GM12878 (cell line): ENCODE measurements at regions not wholly inside any gene's neighbourhood (a gene's known extent, or its start where the extent isn't known, plus 50 kb on each side); places are given as distances from the start of the nearest gene placed in this dataset.

Experiments
- ATAC-seq: fragments of 200-7000 bp; cut with Tn5 transposase; 3 replicates; pipeline ENCODE4 v1.9.1; 2020; ENCODE audit warnings: mild to moderate bottlenecking, moderate library complexity
- BruUV-seq: library from RNA; stranded (reverse); fragments of 400-500 nt; replicated peaks from 2 replicates; lab custom pipeline; 2021; lab: Mats Ljungman, UMichigan
- CTCF ChIA-PET: fragments of 300-600 bp; sonication (Branson Sonifier 250); formaldehyde crosslinking; extraction: SDS; loops from one replicate; lab custom pipeline; 2021; ENCODE audit warnings: inconsistent platforms; lab: Yijun Ruan, JAX
- POLR2A ChIA-PET: fragments of 350-600 bp; formaldehyde crosslinking; extraction: SDS; loops from one replicate; lab custom pipeline; 2021; ENCODE audit warnings: inconsistent platforms; lab: Charles Lee
- RAD21 ChIA-PET: fragments of 300-600 bp; sonication (Branson Sonifier 250); formaldehyde crosslinking; loops from one replicate; lab custom pipeline; 2023; ENCODE audit warnings: antibody characterized with exemption; ENCODE audit not compliant: unreplicated experiment; lab: Charles Lee
- SMC1A ChIA-PET: fragments of 300-600 bp; sonication (Branson Sonifier 250); formaldehyde crosslinking; loops from one replicate; lab custom pipeline; 2023; ENCODE audit not compliant: unreplicated experiment, uncharacterized antibody; lab: Charles Lee
- DNase-seq: peaks from one replicate; pipeline ENCODE4 v3.0.0-alpha.2; 2011; ENCODE audit warnings: low read depth, low spot score
- FAIRE-seq: peaks from 3 replicates; lab custom pipeline; 2011; peaks lifted over from hg19 to GRCh38; lab: Jason Lieb, UNC
- H2AFZ ChIP-seq: 2 replicates; pipeline ENCODE4 v1.6.0; 2011; ENCODE audit warnings: low read depth, low read length, control low read depth; ENCODE audit not compliant: control insufficient read depth
- H3K27ac ChIP-seq: 2 replicates; pipeline ENCODE4 v1.5.1; 2011; ENCODE audit warnings: control low read depth; ENCODE audit not compliant: control insufficient read depth, insufficient read depth
- H3K27me3 ChIP-seq, 2 experiments: replicated peaks in 1 of 2; 2 replicates each; pipeline versions ENCODE4 v1.6.0 to v1.6.1; 2011; ENCODE audit warnings: low read length in 1 of 2; ENCODE audit not compliant: control insufficient read depth in 2 of 2, insufficient read depth in 2 of 2
- H3K36me3 ChIP-seq, 2 experiments: 2 replicates each; pipeline ENCODE4 v1.5.1; 2011; ENCODE audit warnings: low read length in 1 of 2; ENCODE audit not compliant: control insufficient read depth in 2 of 2, insufficient read depth in 2 of 2
- H3K4me1 ChIP-seq: 2 replicates; pipeline ENCODE4 v1.6.1; 2011; ENCODE audit warnings: mild to moderate bottlenecking, low read length, moderate library complexity, mixed read lengths; ENCODE audit not compliant: control insufficient read depth, insufficient read depth
- H3K4me2 ChIP-seq: 2 replicates; pipeline ENCODE4 v1.6.0; 2011; ENCODE audit warnings: control low read depth; ENCODE audit not compliant: control insufficient read depth, insufficient read depth
- H3K4me3 ChIP-seq: fragments of 200-600 bp; sonication (generic); 2 replicates; pipeline ENCODE4 v1.5.1; 2016
- H3K79me2 ChIP-seq: 2 replicates; pipeline ENCODE4 v1.6.0; 2011; ENCODE audit warnings: low read length; ENCODE audit not compliant: control insufficient read depth, insufficient read depth
- H3K9ac ChIP-seq: 2 replicates; pipeline ENCODE4 v1.8.0; 2011; ENCODE audit warnings: low read length, control low read depth, mixed read lengths; ENCODE audit not compliant: control insufficient read depth, insufficient read depth
- H3K9me3 ChIP-seq: replicated peaks from 3 replicates; pipeline ENCODE4 v1.5.1; 2011; ENCODE audit warnings: mild to moderate bottlenecking, low read length; ENCODE audit not compliant: control insufficient read depth, insufficient read depth
- H4K20me1 ChIP-seq: 2 replicates; pipeline ENCODE4 v1.6.0; 2011; ENCODE audit not compliant: control insufficient read depth, insufficient read depth
- ASH2L ChIP-seq: fragments of 300-600, 200-600 bp; sonication (generic); IDR thresholded peaks from 2 replicates; pipeline ENCODE4 v1.6.1; 2017; ENCODE audit warnings: low read depth, mild to moderate bottlenecking, borderline replicate concordance
- CBFB ChIP-seq: IDR thresholded peaks from 2 replicates; pipeline ENCODE4 v1.6.1; 2016; ENCODE audit warnings: antibody characterized with exemption, low read depth
- CBX5 ChIP-seq: sonication (generic); IDR thresholded peaks from 2 replicates; pipeline ENCODE4 v1.6.1; 2016; ENCODE audit warnings: low read depth, moderate library complexity, mild to moderate bottlenecking, inconsistent platforms
- ESRRA ChIP-seq: IDR thresholded peaks from 2 replicates; pipeline ENCODE4 v1.6.1; 2012; ENCODE audit warnings: mild to moderate bottlenecking, low read length, improper control_type of control experiment
- MTA3 ChIP-seq: IDR thresholded peaks from 2 replicates; pipeline ENCODE4 v1.6.1; 2012; ENCODE audit warnings: low read length, inconsistent platforms, borderline replicate concordance
- MYC ChIP-seq: IDR thresholded peaks from 2 replicates; pipeline ENCODE4 v1.6.1; 2011; ENCODE audit warnings: mild to moderate bottlenecking, low read length, moderate library complexity, inconsistent platforms; ENCODE audit not compliant: insufficient read depth, insufficient replicate concordance, insufficient read length, severe bottlenecking
- NFIC ChIP-seq: IDR thresholded peaks from 2 replicates; pipeline ENCODE4 v1.6.1; 2012; ENCODE audit warnings: low read depth, mild to moderate bottlenecking, inconsistent platforms, low read length, moderate library complexity
- NR2F1 ChIP-seq: fragments of 450-650 bp; conservative IDR thresholded peaks from 2 replicates; pipeline ENCODE4 v1.6.1; 2017; ENCODE audit warnings: mild to moderate bottlenecking
- RCOR1 ChIP-seq: conservative IDR thresholded peaks from 2 replicates; pipeline ENCODE4 v1.6.1; 2012; ENCODE audit warnings: low read depth, low read length, improper control_type of control experiment
- SIX5 ChIP-seq: IDR thresholded peaks from 2 replicates; pipeline ENCODE4 v1.6.1; 2011; ENCODE audit warnings: mild to moderate bottlenecking, low read depth, low read length, moderate library complexity; ENCODE audit not compliant: severe bottlenecking
- SREBF2 ChIP-seq: IDR thresholded peaks from 2 replicates; pipeline ENCODE4 v1.6.1; 2012; ENCODE audit warnings: mild to moderate bottlenecking, low read length
- WGBS: methylation state at CpG from one replicate; pipeline ENCODE4 v1.1.6; 2016; ENCODE audit warnings: low lambda C conversion rate; ENCODE audit not compliant: insufficient replicate concordance, insufficient coverage; ENCODE audit errors: missing lambda C conversion rate; 5-methylcytosine and 5-hydroxymethylcytosine counted together
- in situ Hi-C: fragments of 300-500 bp; cut with MboI; formaldehyde crosslinking; loops from 9 replicates; pipeline ENCODE4 v1.14.3; 2018; ENCODE audit warnings: mixed read lengths
- intact Hi-C: fragments of 100-400 bp; cut with micrococcal nuclease; formaldehyde crosslinking; loops from one replicate; pipeline ENCODE4 v1.14.2; 2022; ENCODE audit not compliant: unreplicated experiment
- TF ChIP-seq, protein P1 (sequence below): IDR thresholded peaks from 2 replicates; pipeline ENCODE4 v1.6.1; 2012; ENCODE audit warnings: low read depth, low read length, improper control_type of control experiment
- TF ChIP-seq, protein P2 (sequence below): IDR thresholded peaks from 2 replicates; pipeline ENCODE4 v1.6.1; 2011; ENCODE audit warnings: low read depth, mild to moderate bottlenecking, low read length, moderate library complexity, borderline replicate concordance; ENCODE audit errors: extremely low read depth

DNA sequence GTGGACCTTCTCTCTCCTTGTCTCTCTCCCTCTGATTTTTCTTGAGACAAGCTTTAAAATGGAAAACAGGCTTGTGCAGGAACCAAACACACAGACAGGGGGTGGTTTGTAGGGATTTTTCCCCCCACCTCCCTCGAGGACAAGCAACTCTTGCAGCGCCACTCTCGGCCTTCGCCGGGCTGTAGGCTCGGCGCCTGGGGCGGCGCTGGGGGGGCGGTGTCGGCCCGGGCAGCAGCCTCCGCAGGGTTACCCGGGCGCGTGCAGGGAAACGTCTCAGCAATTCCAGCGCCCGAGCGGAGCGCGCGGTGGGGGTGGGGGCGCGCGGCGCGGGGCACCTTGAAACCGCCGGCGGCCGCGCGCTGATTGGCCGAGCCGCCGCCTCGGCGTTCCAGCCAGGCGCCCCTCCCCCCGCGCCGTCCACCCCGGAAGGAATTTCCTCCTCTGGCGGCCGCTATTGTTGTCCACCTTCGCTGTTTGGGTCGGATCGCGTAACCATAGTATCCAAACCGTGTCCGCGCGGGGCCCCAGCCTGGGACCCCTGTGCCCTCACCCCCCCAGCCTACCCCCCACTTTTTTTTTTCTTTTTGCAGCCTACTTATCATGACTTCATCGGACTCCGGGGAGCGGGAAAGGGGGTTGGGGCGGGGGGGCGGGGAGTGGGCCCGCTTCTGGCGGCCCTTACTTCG, 59.8 kb upstream of the ACOT11 start (continued):
- TF ChIP-seq MYC (no peak), CBX5 (peak; percentile 52; the same call in 1 of the 2 replicates), MTA3 (0 out of 2 replicates have a peak, but pooled peaks have one; percentile 47), ASH2L (no peak), RCOR1 (no peak; the same call in 1 of the 2 replicates)

DNA sequence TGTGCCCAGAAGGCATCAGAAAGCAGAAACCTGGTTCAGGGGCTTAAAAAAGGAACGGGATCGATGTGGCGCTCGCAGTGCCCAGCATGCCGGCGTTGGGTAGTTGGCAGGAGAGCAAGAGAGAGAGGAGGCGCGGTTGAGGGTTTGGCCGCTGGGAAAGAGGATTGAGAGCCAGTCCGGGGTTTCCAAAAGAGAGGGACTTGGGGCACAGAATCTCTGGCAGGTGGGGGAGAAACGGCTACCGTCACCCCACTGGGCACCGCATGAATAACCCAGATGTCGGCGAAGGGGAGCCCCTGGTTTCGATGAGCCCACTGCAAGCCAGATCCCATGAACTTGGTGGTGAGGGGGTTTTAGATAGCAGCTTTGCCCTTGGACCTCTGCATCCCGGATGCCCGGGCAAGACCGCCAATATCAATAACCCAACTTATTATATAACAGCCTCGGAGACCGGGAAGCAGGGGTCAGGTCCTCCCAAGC, 60.4 kb upstream of the ACOT11 start:
- Histone ChIP-seq H2AFZ (peak overlapping the region; percentile 85), H3K27ac (no peak overlapping the region), H3K79me2 (no peaks in the 10 kb centered on the region), H3K4me1 (peaks cover 7% of the 10 kb centered on the region), H3K9ac (peak overlapping the region; percentile 39; the same call in 1 of the 2 replicates), H3K27me3 (peaks cover 0 to 2% of the 10 kb centered on the region in 2 experiments; a peak in 1 of 4 replicates), H3K9me3 (no peaks in the 10 kb centered on the region), H3K36me3 (no peaks in the 10 kb centered on the region), H3K4me2 (peak overlapping the region; percentile 97), H3K4me3 (peak overlapping the region; percentile 94; the same call in 1 of the 2 replicates), H4K20me1 (no peaks in the 10 kb centered on the region)
- BruUV-seq, result no TSS peak
- DNase-seq (no peak), FAIRE-seq (no peak), ATAC-seq (no peak)
- ChIA-PET RAD21 (interaction anchor here (1.2 to 5.4 kb wide), 4 partner anchors 81 to 415 kb away, joined by 5 to 37 read pairs (median 16); partner anchors contain the start of gene SSBP3), POLR2A (interaction anchor here (2.0 to 4.7 kb wide), 2 partner anchors 81 to 84 kb away, joined by 6 to 30 read pairs; partner anchors contain the start of gene SSBP3), SMC1A (interaction anchor here (1.1 to 3.9 kb wide), 9 partner anchors 10 to 362 kb away, joined by 3 to 30 read pairs (median 4); partner anchors contain the start of genes CYB5RL, MRPL37 and SSBP3), CTCF (interaction anchor here (0.8 to 2.7 kb wide), 5 partner anchors 24 to 418 kb away, joined by 3 to 24 read pairs (median 6); partner anchors contain the start of gene SSBP3)
- TF ChIP-seq, protein P1, sequence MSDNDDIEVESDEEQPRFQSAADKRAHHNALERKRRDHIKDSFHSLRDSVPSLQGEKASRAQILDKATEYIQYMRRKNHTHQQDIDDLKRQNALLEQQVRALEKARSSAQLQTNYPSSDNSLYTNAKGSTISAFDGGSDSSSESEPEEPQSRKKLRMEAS, result no peak
- TF ChIP-seq ESRRA (no peak), NFIC (no peak), SIX5 (no peak), NR2F1 (no peak), MYC (no peak), SREBF2 (no peak), CBFB (no peak)
- TF ChIP-seq, protein P2, sequence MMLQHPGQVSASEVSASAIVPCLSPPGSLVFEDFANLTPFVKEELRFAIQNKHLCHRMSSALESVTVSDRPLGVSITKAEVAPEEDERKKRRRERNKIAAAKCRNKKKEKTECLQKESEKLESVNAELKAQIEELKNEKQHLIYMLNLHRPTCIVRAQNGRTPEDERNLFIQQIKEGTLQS, result no peak
- in situ Hi-C loops (loop anchor here (5.0 kb wide), 2 partner anchors 75 to 415 kb away; no protein-coding TSS in a partner anchor), intact Hi-C loops (loop anchor here (1.0 to 5.0 kb wide), 7 partner anchors 80 to 367 kb away; partner anchors contain the start of genes CYB5RL and MRPL37)
- 28% methylated on average over 21 of the region's 21 CpGs for WGBS
